ENCODE measurements at regions not wholly inside any gene's neighbourhood (a gene's known extent, or its start where the extent isn't known, plus 50 kb on each side); places are given as distances from the start of the nearest gene placed in this dataset.

DNA sequence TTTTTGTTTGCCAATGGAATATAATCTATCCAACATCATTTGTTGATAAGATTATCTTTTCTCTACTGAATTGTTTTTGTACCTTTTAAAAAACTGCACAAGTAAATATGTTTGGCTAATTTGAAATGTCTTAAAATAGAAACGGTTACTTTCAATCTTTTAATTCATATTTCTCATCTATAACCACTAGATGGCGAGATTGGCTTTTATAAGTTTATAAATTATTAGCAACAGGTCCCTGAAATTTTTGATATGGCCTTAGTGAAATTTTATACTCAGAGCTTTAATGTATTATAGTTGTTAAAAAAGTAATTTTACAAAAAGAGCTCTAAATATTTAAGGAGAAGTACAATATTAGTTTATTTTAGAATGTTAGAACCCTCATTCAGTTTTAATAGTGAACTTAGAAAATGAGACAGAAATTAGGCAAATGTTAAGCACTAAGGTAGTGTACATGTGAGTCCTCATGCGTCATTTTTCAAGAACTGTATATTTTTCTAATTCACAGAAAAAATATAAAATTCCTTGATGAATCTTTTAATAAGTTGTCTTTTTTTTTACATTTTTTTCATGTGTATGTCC lies 592.5 kb downstream of the ARL4A start:
- TF ChIP-seq, protein P1, sequence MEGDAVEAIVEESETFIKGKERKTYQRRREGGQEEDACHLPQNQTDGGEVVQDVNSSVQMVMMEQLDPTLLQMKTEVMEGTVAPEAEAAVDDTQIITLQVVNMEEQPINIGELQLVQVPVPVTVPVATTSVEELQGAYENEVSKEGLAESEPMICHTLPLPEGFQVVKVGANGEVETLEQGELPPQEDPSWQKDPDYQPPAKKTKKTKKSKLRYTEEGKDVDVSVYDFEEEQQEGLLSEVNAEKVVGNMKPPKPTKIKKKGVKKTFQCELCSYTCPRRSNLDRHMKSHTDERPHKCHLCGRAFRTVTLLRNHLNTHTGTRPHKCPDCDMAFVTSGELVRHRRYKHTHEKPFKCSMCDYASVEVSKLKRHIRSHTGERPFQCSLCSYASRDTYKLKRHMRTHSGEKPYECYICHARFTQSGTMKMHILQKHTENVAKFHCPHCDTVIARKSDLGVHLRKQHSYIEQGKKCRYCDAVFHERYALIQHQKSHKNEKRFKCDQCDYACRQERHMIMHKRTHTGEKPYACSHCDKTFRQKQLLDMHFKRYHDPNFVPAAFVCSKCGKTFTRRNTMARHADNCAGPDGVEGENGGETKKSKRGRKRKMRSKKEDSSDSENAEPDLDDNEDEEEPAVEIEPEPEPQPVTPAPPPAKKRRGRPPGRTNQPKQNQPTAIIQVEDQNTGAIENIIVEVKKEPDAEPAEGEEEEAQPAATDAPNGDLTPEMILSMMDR (IDR thresholded peaks at IDR 0.05; ENCODE audit: low read depth, low read length), result peak; percentile 48
- TF ChIP-seq EZH2phosphoT487 (IDR thresholded peaks at IDR 0.05; ENCODE audit: low read depth), result no peak

Measured in OCI-LY3 (cell line).